ENCODE measurements at regions not wholly inside any gene's neighbourhood (a gene's known extent, or its start where the extent isn't known, plus 50 kb on each side); places are given as distances from the start of the nearest gene placed in this dataset.

- no peak for TF ChIP-seq CTCF (conservative IDR thresholded peaks at IDR 0.05; ENCODE audit: low read depth)
- POLR2A ChIA-PET (ENCODE audit: low non-redundant PET): no interaction called here
- CTCF ChIA-PET: no interaction called here
- no peak for DNase-seq (ENCODE audit: low spot score)
- H3K27ac ChIP-seq: no peak overlapping the region
Observed at GRCh38 chr22:22835242-22835641, 52.4 kb upstream of the IGLL5 start.

- DNase-seq (ENCODE audit: low spot score): no peak
- H3K27ac ChIP-seq: no peak overlapping the region
- ChIA-PET POLR2A (ENCODE audit: low non-redundant PET) (no interaction called here), CTCF (no interaction called here)
- no peak for TF ChIP-seq CTCF (conservative IDR thresholded peaks at IDR 0.05; ENCODE audit: low read depth)
Observed at GRCh38 chr22:22835771-22836291, 51.8 kb upstream of the IGLL5 start.

- no peak for TF ChIP-seq CTCF (conservative IDR thresholded peaks at IDR 0.05; ENCODE audit: low read depth)
- DNase-seq (ENCODE audit: low spot score): no peak
- H3K27ac ChIP-seq: no peak overlapping the region
- CTCF ChIA-PET: interaction anchor here (0.6 kb wide), 1 partner anchor 25 kb away, joined by 4 read pairs; no protein-coding TSS in a partner anchor
- POLR2A ChIA-PET (ENCODE audit: low non-redundant PET): no interaction called here
Observed at GRCh38 chr22:22836635-22837034, 51.0 kb upstream of the IGLL5 start.

All from RWPE1 (cell line).